ENCODE measurements at regions not wholly inside any gene's neighbourhood (a gene's known extent, or its start where the extent isn't known, plus 50 kb on each side); places are given as distances from the start of the nearest gene placed in this dataset.

- TF ChIP-seq, protein P1, sequence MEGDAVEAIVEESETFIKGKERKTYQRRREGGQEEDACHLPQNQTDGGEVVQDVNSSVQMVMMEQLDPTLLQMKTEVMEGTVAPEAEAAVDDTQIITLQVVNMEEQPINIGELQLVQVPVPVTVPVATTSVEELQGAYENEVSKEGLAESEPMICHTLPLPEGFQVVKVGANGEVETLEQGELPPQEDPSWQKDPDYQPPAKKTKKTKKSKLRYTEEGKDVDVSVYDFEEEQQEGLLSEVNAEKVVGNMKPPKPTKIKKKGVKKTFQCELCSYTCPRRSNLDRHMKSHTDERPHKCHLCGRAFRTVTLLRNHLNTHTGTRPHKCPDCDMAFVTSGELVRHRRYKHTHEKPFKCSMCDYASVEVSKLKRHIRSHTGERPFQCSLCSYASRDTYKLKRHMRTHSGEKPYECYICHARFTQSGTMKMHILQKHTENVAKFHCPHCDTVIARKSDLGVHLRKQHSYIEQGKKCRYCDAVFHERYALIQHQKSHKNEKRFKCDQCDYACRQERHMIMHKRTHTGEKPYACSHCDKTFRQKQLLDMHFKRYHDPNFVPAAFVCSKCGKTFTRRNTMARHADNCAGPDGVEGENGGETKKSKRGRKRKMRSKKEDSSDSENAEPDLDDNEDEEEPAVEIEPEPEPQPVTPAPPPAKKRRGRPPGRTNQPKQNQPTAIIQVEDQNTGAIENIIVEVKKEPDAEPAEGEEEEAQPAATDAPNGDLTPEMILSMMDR (IDR thresholded peaks at IDR 0.05) = no peak
- TF ChIP-seq POLR2A (IDR thresholded peaks at IDR 0.05) = no peak
Observed at GRCh38 chr6:156109713-156110112, 654.1 kb upstream of the NOX3 start.

All from body of pancreas (tissue), 4 donors.